ENCODE measurements at regions not wholly inside any gene's neighbourhood (a gene's known extent, or its start where the extent isn't known, plus 50 kb on each side); places are given as distances from the start of the nearest gene placed in this dataset.

GRCh38 chr2:65532326-65532725 lies 99.9 kb upstream of the SPRED2 start (continued):
- no peak for TF ChIP-seq JUN (IDR thresholded peaks at IDR 0.05; ENCODE audit: low read depth, low read length)
- no peak for TF ChIP-seq FOSL1 (IDR thresholded peaks at IDR 0.05; ENCODE audit: insufficient read depth, low read depth, low read length)
- no peak for TF ChIP-seq TAF7 (optimal IDR thresholded peaks at IDR 0.05; ENCODE audit: borderline replicate concordance, low read depth, low read length)
- TF ChIP-seq SIRT6 (IDR thresholded peaks at IDR 0.05; ENCODE audit: low read length): no peak
- TF ChIP-seq ASH2L (IDR thresholded peaks at IDR 0.05; ENCODE audit: low read length): no peak
- TF ChIP-seq TCF12 (IDR thresholded peaks at IDR 0.05; ENCODE audit: low read depth, low read length): no peak
